ENCODE measurements at regions not wholly inside any gene's neighbourhood (a gene's known extent, or its start where the extent isn't known, plus 50 kb on each side); places are given as distances from the start of the nearest gene placed in this dataset.

GRCh38 chr9:119036969-119037368 is 332.3 kb downstream of the BRINP1 start:
- DNase-seq, result no peak

- no peak for DNase-seq
Measured at GRCh38 chr9:119043996-119044395, 325.2 kb downstream of the BRINP1 start.

GRCh38 chr9:119044806-119045205 is 324.4 kb downstream of the BRINP1 start:
- DNase-seq, result no peak

- DNase-seq, result no peak
Measured at GRCh38 chr9:119047513-119048307, 321.5 kb downstream of the BRINP1 start.

DNA sequence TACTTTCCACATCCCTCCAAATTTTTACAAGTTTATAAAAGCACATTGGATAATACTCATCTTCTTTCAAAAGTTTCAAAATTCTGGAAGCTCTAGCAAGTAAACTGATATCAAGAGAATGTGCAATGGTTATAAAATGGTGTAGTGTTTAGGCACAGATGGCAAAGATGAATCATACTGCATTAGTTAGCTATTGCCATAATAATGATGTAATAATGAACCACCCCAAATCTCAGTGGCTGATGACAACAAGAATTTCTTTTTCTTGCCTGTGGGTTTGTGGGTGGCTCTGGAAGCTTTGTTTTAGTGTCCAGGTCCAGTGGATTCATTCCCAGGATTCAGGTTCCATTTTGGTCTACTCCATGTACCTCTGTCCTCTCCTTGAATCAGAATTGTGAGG is 319.0 kb downstream of the BRINP1 start:
- no peak for DNase-seq

GRCh38 chr9:119052339-119053030 is 316.8 kb downstream of the BRINP1 start:
- no peak for DNase-seq

- no peak for DNase-seq
Measured at GRCh38 chr9:119053070-119053469, 316.2 kb downstream of the BRINP1 start.

GRCh38 chr9:119060629-119061385 is 308.4 kb downstream of the BRINP1 start:
- DNase-seq, result no peak

DNA sequence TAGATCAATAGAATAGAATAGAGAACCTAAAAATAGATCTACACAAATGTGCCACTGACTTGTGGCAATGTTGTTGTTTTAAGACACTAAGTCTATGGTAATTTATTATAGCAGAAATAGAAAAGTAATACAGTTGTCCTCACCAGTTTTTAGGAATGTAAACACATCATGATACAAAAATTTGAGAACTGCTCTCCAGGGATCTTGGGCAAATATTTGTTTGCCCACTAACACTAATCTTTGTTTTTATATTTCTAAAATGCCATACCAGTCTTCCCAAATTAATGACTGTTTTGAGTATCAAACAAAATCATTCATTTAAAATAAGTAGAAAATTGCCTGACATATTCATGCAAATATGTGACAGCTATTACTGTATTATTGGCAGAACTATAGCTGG is 297.6 kb downstream of the BRINP1 start:
- no peak for DNase-seq

DNA sequence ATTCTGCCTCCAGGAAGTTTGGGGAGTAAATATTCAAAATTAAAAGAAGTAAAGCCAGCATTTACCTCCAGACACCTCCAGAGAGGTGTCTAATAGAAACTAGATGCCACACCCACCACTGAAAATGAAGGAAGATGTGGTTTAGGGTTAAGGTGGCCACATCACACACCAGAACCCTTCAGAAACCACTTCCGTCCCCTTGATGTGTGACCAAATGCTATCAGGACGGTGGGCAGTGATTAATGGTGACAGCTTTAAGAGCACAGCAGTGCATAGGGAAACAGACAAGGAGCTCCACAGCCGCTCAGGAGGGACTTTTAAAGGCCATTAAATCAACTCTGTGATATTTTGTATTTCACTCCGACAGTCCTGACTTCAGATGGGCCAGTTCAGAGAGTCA is 295.2 kb downstream of the BRINP1 start:
- DNase-seq, result no peak

- no peak for DNase-seq
Measured at GRCh38 chr9:119078015-119078414, 291.2 kb downstream of the BRINP1 start.

DNA sequence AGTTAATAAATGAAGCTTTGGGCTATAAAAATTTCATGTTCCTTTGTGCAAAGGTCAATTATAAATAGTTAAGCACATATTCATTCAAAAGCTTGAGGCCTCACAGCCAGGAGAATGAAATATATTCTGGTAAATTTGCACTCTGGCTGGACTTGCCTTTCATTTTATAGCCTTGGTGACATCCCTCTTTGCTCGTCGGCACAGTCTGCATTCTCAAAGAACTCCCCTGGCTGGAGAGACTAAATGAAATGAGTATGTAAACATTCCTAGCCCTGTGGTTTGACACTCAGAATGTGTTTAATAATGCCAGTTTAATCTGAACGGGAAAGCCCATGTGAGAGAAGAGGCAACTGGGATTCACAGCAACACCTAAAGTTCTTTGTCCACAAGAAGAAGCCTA is 285.6 kb downstream of the BRINP1 start:
- no peak for DNase-seq

GRCh38 chr9:119086590-119086989 is 282.6 kb downstream of the BRINP1 start:
- DNase-seq, result no peak

- no peak for DNase-seq
Measured at GRCh38 chr9:119088002-119088547, 281.2 kb downstream of the BRINP1 start.

GRCh38 chr9:119091074-119091473 is 278.2 kb downstream of the BRINP1 start:
- DNase-seq, result no peak

DNA sequence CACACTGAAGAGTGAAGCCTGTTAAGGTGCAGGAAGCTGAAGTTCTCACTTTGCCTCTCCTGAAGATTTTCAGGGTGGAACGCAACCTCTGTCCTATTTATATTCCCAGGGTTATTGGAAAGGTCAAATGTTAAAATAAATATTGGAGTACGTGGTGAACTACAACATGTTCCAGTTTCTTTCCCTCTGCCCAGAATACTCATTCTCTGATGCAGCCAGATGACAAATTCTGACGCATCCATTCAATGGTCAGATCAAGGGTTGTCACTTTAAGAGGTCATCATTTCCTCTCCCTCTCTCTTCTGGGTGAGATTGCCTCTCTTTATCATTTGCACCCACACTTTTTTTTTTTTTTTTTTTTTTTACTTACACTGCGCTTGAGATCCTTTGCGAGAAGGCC is 277.1 kb downstream of the BRINP1 start:
- no peak for DNase-seq

DNA sequence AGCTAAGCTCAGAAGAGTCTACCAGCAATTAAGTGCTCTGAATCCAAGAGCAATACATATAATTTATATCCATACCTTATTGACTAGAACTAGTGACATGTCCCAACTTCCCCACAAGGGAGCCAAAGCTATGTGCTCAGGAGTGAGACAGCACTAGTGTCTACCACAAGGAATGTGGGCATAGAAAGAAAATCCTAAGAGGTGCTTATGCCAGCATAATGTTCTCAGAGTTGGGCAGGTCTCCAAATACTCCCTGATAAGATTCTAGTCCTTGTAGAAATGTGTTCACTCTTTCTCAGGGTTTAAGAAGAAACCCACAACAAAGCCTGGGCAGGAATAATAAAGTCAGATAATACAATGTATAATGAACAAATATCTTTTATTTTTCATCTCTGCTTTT is 275.1 kb downstream of the BRINP1 start:
- DNase-seq, result no peak

DNA sequence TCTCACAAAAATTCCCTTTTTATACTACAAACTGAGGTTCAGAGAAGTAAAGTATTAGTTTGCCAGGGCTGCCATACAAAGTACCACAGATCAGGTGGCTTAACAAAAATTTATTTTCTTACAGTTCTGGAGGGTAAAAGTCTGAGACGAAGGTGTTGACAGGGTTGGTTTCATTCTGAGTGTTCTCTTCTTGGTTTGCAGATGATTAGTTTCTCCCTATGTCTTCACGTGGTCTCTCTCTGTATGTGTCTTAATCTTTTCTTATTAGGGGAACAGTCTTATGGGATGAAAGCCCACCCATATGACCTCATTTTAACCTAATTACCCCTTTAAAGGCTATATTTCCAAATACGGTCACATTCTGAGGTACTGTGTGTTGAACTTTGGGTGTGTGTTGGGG is 274.2 kb downstream of the BRINP1 start:
- no peak for DNase-seq

GRCh38 chr9:119101048-119101447 is 268.2 kb downstream of the BRINP1 start:
- DNase-seq, result no peak

DNA sequence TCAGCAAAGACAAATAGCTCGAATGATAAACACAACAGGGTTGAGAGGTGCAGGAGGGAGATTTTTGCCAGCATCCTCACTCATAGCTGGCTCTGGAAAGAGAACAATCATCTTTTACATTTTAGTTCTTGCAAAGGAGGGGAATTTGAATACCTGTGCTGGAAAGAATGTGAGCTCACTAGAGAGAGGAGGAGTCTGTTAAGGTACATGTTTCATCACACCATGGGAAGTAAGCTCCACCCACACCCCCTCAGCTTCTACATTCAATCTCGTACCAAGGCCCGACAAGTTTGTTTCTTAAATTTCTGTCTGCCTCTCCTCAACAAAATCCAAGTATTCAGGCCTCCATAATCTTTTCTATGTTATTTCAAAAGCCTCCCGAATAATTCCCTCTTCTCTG is 254.6 kb downstream of the BRINP1 start:
- DNase-seq, result no peak
